Gastroesophageal sphincter (tissue), 4 donors: ENCODE measurements at regions not wholly inside any gene's neighbourhood (a gene's known extent, or its start where the extent isn't known, plus 50 kb on each side); places are given as distances from the start of the nearest gene placed in this dataset.

Experiments used
- ATAC-seq: fragments of 150-250 bp; one replicate; pipeline ENCODE4 v1.9.1; 2016; ENCODE audit warnings: mild to moderate bottlenecking, moderate library complexity
- H3K27ac ChIP-seq, 4 donors: fragments of 200-600 bp; sonication (generic) in 3 of 4; 1 replicate in 3 of 4; 2 replicates in 1 of 4; pipeline ENCODE4 v1.5.1; 2016 to 2019
- H3K27me3 ChIP-seq: fragments of 200-600 bp; sonication (generic); one replicate; pipeline ENCODE4 v1.5.1; 2019
- H3K36me3 ChIP-seq, 2 donors: fragments of 200-600 bp; sonication (generic); one replicate each; pipeline ENCODE4 v1.5.1; 2019; ENCODE audit warnings: control low read depth in 1 of 2
- H3K4me1 ChIP-seq, 3 donors: fragments of 200-600 bp; sonication (generic); 1 replicate in 2 of 3; 2 replicates in 1 of 3; pipeline ENCODE4 v1.5.1; 2016 to 2019; ENCODE audit warnings: control low read depth in 2 of 3
- H3K4me3 ChIP-seq, 2 donors: fragments of 200-600 bp; sonication (generic); one replicate each; pipeline ENCODE4 v1.5.1; 2019; ENCODE audit warnings: mild to moderate bottlenecking in 1 of 2, moderate library complexity in 1 of 2
- H3K9me3 ChIP-seq, 3 donors: fragments of 200-600 bp; sonication (generic); one replicate each; pipeline ENCODE4 v1.5.1; 2017 to 2019; ENCODE audit warnings: control low read depth in 2 of 3
- EP300 ChIP-seq: sonication (generic); formaldehyde crosslinking; IDR thresholded peaks from one replicate; pipeline ENCODE4 v1.6.1; 2017; ENCODE audit warnings: antibody characterized with exemption, mild to moderate bottlenecking
- POLR2A ChIP-seq, 2 donors: fragments of 450-650 bp; IDR thresholded peaks; one replicate each; pipeline ENCODE4 v1.6.1; 2017; ENCODE audit warnings: antibody characterized with exemption in 2 of 2, mild to moderate bottlenecking in 2 of 2, moderate library complexity in 1 of 2
- POLR2AphosphoS5 ChIP-seq: sonication (generic); formaldehyde crosslinking; IDR thresholded peaks from one replicate; pipeline ENCODE4 v1.6.1; 2017; ENCODE audit warnings: antibody characterized with exemption
- WGBS, 2 donors: methylation state at CpG; one replicate each; pipeline ENCODE4 v1.1.5; 2018; ENCODE audit warnings: low coverage in 1 of 2; 5-methylcytosine and 5-hydroxymethylcytosine counted together
- TF ChIP-seq, protein P1 (sequence below), 4 experiments: fragments of 200-600 bp in 2 of 4; fragments of 450-650 bp in 2 of 4; sonication (generic) in 1 of 4; IDR thresholded peaks; one replicate each; pipeline ENCODE4 v1.5.1; 2017 to 2019; ENCODE audit warnings: antibody characterized with exemption in 4 of 4, mild to moderate bottlenecking in 2 of 4, moderate library complexity in 2 of 4

DNA sequence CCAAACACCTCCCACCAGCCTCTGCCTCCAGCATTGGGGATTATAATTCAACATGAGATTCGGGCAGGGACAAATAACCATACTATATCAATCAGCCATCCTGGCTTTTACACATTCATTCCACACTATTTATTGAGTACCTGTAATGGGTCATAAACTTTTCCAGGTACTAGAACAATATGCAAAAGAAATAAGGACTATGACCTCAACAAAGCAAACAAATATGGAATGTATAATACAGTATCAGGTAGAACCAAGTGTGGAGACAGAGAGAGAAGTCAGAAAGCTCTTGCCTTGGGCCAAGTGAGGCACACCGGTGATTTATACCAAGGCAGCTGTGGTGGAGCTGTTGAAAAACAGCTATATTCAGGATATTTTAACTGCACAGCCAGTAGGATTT is 116.3 kb downstream of the TSPAN8 start:
- no peak for ATAC-seq
- WGBS, 2 donors, result 78 to 94% methylated on average over 1 to 2 of the region's 2 CpGs
- Histone ChIP-seq H3K27ac (no peak overlapping the region), H3K4me3 (no peak overlapping the region), H3K27me3 (no peaks in the 10 kb centered on the region), H3K9me3 (no peaks in the 10 kb centered on the region), H3K36me3 (no peaks in the 10 kb centered on the region), H3K4me1 (no peaks in the 10 kb centered on the region)
- TF ChIP-seq POLR2A (IDR thresholded peaks at IDR 0.05), result no peak
- TF ChIP-seq POLR2AphosphoS5, result no peak
- TF ChIP-seq EP300, result no peak
- TF ChIP-seq, protein P1, sequence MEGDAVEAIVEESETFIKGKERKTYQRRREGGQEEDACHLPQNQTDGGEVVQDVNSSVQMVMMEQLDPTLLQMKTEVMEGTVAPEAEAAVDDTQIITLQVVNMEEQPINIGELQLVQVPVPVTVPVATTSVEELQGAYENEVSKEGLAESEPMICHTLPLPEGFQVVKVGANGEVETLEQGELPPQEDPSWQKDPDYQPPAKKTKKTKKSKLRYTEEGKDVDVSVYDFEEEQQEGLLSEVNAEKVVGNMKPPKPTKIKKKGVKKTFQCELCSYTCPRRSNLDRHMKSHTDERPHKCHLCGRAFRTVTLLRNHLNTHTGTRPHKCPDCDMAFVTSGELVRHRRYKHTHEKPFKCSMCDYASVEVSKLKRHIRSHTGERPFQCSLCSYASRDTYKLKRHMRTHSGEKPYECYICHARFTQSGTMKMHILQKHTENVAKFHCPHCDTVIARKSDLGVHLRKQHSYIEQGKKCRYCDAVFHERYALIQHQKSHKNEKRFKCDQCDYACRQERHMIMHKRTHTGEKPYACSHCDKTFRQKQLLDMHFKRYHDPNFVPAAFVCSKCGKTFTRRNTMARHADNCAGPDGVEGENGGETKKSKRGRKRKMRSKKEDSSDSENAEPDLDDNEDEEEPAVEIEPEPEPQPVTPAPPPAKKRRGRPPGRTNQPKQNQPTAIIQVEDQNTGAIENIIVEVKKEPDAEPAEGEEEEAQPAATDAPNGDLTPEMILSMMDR (IDR thresholded peaks at IDR 0.05), result no peak

DNA sequence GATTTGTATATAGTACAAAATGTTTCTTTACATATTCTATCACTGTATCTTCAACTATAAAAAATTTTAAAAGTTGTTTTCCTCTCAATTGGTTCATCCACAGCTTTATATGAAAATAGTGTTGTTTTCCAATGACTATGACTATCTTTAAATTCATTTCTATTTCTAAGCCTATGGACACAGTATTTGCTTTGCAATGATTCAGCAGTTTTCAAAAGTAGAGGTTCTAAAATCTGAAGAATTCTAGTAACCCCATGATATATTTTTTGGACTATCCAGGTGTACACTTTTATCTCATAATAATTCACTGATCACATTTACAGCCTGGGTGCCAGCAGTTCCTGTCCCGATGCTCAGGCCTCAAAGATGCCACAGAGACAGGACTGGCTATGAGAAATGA is 118.4 kb upstream of the PTPRR start:
- TF ChIP-seq EP300, result no peak
- TF ChIP-seq, protein P1 (IDR thresholded peaks at IDR 0.05), result no peak
- TF ChIP-seq POLR2AphosphoS5, result no peak
- TF ChIP-seq POLR2A (IDR thresholded peaks at IDR 0.05), result no peak
- H3K9me3 ChIP-seq, result no peaks in the 10 kb centered on the region
- ATAC-seq, result no peak
- no peaks in the 10 kb centered on the region for H3K27me3 ChIP-seq
- H3K4me3 ChIP-seq, result no peak overlapping the region
- WGBS, 2 donors, result 80% methylated on average over 1 of the region's 1 CpG; no CpG with 5 or more reads in 1 of the 2 donors
- H3K4me1 ChIP-seq, result no peaks in the 10 kb centered on the region
- no peaks in the 10 kb centered on the region for H3K36me3 ChIP-seq
- no peak overlapping the region for H3K27ac ChIP-seq

DNA sequence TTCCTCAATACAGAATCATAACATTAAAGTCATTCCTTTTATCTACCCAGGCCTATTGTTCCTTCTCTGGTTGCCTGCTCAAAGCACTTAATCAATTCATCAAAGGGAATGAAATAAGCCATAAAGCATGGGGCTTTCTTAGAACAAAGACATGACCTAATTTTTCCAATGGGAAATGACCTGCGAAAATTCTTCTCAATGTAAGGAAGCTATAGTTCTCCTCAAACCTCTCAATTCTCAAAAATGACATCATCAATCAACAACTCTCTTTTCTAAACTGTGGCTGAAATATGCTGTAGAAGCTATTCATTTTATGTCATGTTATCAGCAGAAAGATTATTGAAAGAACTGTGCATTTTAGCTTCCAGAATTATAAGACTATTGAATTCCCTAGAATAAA is 116.0 kb upstream of the PTPRR start:
- H3K27ac ChIP-seq, result no peak overlapping the region
- TF ChIP-seq POLR2AphosphoS5, result no peak
- TF ChIP-seq, protein P1 (IDR thresholded peaks at IDR 0.05), result no peak
- no peak for TF ChIP-seq EP300
- no peak for TF ChIP-seq POLR2A (IDR thresholded peaks at IDR 0.05)
- H3K4me1 ChIP-seq, result no peaks in the 10 kb centered on the region
- no peaks in the 10 kb centered on the region for H3K36me3 ChIP-seq
- no peak overlapping the region for H3K4me3 ChIP-seq
- no peaks in the 10 kb centered on the region for H3K9me3 ChIP-seq
- H3K27me3 ChIP-seq, result no peaks in the 10 kb centered on the region
- 50 to 83% methylated on average over 1 of the region's 1 CpG for WGBS, 2 donors
- no peak for ATAC-seq

DNA sequence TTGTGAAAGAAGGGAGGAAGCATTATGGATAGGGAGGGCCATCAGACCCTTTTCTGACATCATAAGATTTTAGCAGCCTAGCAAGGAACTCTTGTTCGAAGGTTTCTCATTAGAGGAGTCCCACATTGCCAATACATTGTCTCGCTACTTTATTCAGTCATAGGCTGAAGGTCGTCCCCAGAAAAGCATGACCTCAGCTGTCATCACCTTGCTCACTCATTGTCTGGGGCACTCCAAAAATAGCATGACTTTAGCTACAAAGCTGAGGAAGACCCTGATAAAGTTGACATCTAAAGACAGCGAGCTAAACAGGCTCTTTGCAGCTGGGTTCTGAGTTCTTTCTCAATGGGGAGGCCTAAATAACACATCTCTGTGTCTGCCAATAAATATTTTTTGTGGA is 112.4 kb upstream of the PTPRR start:
- WGBS, 2 donors, result 62 to 73% methylated on average over 2 to 4 of the region's 4 CpGs
- no peaks in the 10 kb centered on the region for H3K36me3 ChIP-seq
- TF ChIP-seq POLR2A (IDR thresholded peaks at IDR 0.05), result no peak
- TF ChIP-seq, protein P1 (IDR thresholded peaks at IDR 0.05), result no peak
- TF ChIP-seq POLR2AphosphoS5, result no peak
- TF ChIP-seq EP300, result no peak
- H3K27me3 ChIP-seq, result no peaks in the 10 kb centered on the region
- no peak overlapping the region for H3K27ac ChIP-seq
- no peaks in the 10 kb centered on the region for H3K4me1 ChIP-seq
- no peaks in the 10 kb centered on the region for H3K9me3 ChIP-seq
- H3K4me3 ChIP-seq, result no peak overlapping the region
- no peak for ATAC-seq

DNA sequence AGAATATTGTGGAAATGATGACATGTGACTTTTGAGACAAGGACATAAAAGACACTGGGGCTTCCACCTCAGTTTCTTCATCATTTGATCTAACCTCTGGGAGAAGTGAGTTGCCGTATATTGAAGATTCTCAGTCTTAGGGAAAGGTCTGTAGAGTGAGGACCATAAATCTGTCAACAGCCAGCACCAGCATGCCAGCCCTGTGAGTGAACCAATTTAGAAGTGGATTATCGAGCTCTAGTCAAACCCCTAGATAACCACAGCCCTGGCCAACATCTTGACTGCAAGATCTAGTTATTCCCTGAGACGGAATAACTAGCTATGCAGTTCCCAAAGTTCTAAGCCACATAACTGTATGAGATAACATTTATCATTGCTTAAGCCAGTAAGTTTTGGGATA is 108.8 kb upstream of the PTPRR start:
- H3K9me3 ChIP-seq, result no peaks in the 10 kb centered on the region
- no peaks in the 10 kb centered on the region for H3K4me1 ChIP-seq
- H3K36me3 ChIP-seq, result no peaks in the 10 kb centered on the region
- no peak overlapping the region for H3K27ac ChIP-seq
- H3K4me3 ChIP-seq, result no peak overlapping the region
- no peak for ATAC-seq
- no peaks in the 10 kb centered on the region for H3K27me3 ChIP-seq
- 31 to 50% methylated on average over 1 to 3 of the region's 3 CpGs for WGBS, 2 donors
- TF ChIP-seq POLR2A (IDR thresholded peaks at IDR 0.05) (no peak), EP300 (no peak), POLR2AphosphoS5 (no peak)
- TF ChIP-seq, protein P1 (IDR thresholded peaks at IDR 0.05), result no peak
